ENCODE measurements at regions not wholly inside any gene's neighbourhood (a gene's known extent, or its start where the extent isn't known, plus 50 kb on each side); places are given as distances from the start of the nearest gene placed in this dataset.

DNA sequence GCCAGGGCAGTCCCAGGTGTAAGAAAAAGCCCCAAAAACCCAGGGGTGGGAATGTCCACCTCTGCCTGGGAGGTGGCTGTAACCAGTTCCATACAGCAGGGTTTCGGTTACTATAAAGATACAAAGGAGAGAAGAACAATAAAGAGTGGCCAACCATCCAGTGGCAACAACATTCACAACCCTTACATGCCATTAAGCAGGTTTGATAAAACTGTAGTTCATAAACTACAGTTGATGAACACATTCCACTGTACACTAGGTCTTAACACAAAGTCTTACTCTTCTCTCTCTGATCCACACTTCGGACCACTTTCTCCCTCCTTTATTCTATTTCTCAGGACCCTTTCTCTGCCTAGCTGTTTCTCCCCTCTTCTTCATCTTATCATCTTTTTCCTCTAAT, 152.0 kb downstream of the TLE3 start:
- no peak for TF ChIP-seq ZFX (IDR thresholded peaks at IDR 0.05; ENCODE audit: borderline replicate concordance)
- TF ChIP-seq, protein P1, sequence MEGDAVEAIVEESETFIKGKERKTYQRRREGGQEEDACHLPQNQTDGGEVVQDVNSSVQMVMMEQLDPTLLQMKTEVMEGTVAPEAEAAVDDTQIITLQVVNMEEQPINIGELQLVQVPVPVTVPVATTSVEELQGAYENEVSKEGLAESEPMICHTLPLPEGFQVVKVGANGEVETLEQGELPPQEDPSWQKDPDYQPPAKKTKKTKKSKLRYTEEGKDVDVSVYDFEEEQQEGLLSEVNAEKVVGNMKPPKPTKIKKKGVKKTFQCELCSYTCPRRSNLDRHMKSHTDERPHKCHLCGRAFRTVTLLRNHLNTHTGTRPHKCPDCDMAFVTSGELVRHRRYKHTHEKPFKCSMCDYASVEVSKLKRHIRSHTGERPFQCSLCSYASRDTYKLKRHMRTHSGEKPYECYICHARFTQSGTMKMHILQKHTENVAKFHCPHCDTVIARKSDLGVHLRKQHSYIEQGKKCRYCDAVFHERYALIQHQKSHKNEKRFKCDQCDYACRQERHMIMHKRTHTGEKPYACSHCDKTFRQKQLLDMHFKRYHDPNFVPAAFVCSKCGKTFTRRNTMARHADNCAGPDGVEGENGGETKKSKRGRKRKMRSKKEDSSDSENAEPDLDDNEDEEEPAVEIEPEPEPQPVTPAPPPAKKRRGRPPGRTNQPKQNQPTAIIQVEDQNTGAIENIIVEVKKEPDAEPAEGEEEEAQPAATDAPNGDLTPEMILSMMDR (IDR thresholded peaks at IDR 0.05), result no peak

DNA sequence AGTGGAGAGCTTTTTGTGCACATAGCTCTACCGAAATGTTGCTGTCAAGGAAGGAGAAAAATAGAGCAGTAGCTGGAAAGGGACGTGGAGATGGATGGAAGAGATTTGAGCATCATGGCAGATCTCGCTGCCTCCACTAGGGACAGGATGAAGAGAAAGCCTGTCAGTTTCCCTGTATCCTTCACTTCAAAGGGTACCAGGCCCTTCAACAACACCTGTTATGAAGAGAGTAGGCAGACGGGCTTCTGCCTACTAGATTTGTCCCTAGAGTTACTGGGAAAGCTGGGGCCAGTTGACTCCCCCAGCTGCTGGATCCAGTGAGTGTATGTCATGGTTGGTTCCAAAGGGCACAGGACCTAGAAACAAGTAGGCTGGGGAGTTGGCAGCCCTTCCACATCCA, 150.8 kb downstream of the TLE3 start:
- H3K27ac ChIP-seq, result no peak overlapping the region
- TF ChIP-seq, protein P1 (IDR thresholded peaks at IDR 0.05), result no peak

More for the DNA sequence above, 152.0 kb downstream of the TLE3 start:
- H3K27ac ChIP-seq, result no peak overlapping the region

DNA sequence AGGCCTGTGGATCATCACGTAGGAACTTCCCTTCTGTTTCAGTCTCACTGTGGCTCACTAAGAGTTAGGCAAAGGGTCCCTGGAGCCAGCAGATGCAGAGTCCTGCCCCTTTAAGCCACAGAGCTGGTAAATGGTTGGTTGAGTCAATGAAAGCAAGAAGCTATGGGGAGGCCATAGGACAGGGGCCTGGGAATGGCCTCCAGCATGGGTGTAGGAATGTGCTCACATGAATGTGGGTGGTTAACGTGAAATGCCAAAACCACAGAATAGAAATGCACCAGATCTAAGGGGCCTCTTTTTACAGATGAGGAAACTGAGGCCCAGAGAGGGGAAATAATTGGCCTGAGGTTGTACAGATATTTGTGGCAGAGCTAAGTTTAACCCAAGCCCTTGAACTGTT, 150.3 kb downstream of the TLE3 start:
- H3K27ac ChIP-seq, result no peak overlapping the region
- no peak for TF ChIP-seq ZFX (IDR thresholded peaks at IDR 0.05; ENCODE audit: borderline replicate concordance)
- TF ChIP-seq, protein P1 (IDR thresholded peaks at IDR 0.05), result no peak

DNA sequence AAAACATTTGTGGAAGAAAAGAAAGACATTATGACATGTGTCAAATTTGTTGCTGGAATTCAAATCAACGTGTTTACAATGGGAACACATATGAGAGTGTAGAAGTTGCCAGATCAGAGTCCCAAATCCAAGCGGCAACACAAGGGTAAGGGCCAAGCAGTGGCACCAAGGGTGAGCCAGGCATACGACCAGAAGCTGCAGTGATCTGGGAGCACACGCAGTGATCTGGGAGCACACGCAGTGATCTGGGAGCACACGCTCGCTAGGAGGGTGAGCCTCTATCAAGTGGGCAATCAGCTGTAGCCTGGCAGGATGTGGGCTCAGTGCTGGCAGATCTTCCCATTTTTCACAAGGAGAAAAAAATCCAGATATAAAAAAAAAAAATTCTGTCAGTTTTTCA, 148.2 kb downstream of the TLE3 start:
- H3K27ac ChIP-seq, result no peak overlapping the region

DNA sequence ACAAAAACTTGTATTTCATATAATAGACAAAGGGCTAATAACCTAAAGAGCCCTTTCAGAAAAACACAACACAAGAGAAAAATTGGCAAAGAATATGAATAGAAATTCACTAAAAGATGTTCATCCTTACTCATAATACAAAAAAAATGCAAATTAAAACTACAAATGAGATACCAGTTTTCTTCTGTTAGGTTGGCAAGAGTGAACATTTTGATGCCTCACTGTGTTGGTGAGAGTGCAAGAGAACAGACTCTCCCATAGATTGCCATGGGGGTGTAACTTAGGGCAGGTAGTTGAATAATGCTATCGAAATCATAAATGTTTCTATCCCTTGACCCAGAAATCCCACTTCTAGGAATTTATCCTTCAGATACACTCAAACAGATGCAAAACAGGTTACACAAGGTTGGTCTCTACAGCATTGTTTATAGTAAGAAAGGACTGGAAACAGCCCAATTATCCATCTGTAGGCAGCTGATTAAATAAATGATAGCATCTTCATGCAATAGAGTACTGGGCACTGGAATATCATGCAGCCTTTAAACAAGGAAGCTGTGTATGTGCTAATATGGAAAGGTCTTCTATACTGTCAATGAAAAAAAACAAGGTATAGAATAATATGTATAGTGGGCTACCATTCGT, 146.3 kb downstream of the TLE3 start:
- H3K27ac ChIP-seq, result peak overlapping the region; percentile 19
- TF ChIP-seq ZFX (IDR thresholded peaks at IDR 0.05; ENCODE audit: borderline replicate concordance), result no peak
- TF ChIP-seq, protein P1 (IDR thresholded peaks at IDR 0.05), result no peak

More for the DNA sequence above, 148.2 kb downstream of the TLE3 start:
- TF ChIP-seq, protein P1 (IDR thresholded peaks at IDR 0.05), result no peak
- no peak for TF ChIP-seq ZFX (IDR thresholded peaks at IDR 0.05; ENCODE audit: borderline replicate concordance)

DNA sequence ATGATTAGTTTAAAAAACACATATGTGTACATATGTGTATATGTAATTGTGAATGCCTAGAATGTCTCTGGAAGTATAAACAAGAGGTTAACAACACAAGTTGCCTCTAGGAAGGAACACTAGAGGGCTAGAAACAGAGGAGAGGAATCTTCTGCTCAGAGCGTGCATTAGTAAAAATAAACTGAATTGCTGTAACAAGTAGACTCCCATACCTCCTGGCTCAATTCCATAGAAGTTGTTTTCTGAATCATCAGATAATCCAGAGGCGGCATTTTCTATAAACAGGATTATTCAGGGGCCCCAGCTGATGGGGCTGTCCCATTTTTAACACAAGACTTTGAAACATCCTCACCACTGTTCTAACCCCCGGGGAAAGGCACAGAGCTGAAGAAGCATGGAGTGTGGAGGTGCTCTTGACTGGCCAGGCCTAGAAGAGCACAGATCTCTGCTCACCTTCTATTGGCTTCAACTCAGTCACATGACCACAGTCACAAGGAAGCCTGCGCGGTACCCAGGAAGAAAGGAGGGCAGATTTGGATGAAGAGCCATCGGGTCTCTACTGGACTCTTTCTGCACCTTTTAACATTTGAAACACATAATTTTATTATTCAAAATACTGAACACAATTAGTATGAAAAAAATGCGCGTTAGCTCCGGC, 145.7 kb downstream of the TLE3 start:
- TF ChIP-seq, protein P1 (IDR thresholded peaks at IDR 0.05), result 0 out of 2 replicates have a peak, but pooled peaks have one; percentile 12
- no peak for TF ChIP-seq ZFX (IDR thresholded peaks at IDR 0.05; ENCODE audit: borderline replicate concordance)
- peak overlapping the region; percentile 19 for H3K27ac ChIP-seq

DNA sequence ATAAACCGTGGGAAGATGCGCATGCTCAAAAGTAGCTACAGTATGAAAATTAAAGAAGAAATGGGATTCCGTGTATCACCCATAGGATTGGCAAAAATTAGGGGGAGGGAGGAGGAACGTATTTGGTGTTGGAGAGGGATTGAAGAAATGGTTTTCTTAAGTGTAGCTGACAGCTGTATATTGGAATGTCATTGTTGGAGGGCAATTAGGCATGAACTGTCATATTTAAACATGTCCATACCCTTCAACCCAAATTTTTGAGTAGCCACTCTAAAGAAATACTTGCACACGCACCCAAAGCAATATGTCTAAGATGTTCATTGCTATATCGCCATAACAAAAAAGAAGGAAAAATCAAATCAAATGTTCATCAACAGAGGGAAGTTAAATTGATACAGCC, 144.7 kb downstream of the TLE3 start:
- no peak for TF ChIP-seq ZFX (IDR thresholded peaks at IDR 0.05; ENCODE audit: borderline replicate concordance)
- TF ChIP-seq, protein P1 (IDR thresholded peaks at IDR 0.05), result no peak
- H3K27ac ChIP-seq, result no peak overlapping the region

Measured in 22Rv1 (cell line).